Thyroid gland (tissue), 4 donors: ENCODE measurements at regions not wholly inside any gene's neighbourhood (a gene's known extent, or its start where the extent isn't known, plus 50 kb on each side); places are given as distances from the start of the nearest gene placed in this dataset.

ENCODE experiments used
- CTCF ChIP-seq, 6 experiments: fragments of 200-600 bp in 3 of 6; fragments of 450-650 bp in 3 of 6; sonication (generic) in 3 of 6; IDR thresholded peaks; one replicate each; pipeline ENCODE4 v1.5.1; 2016 to 2019; ENCODE audit warnings: antibody characterized with exemption in 6 of 6, mild to moderate bottlenecking in 2 of 6, inconsistent platforms in 1 of 6, moderate library complexity in 1 of 6
- POLR2A ChIP-seq, 2 donors: fragments of 450-650 bp; IDR thresholded peaks; one replicate each; pipeline ENCODE4 v1.6.1; 2017; ENCODE audit warnings: antibody characterized with exemption in 2 of 2, mild to moderate bottlenecking in 2 of 2, moderate library complexity in 1 of 2

GRCh38 chr10:124143721-124144120 lies 50.3 kb upstream of the CHST15 start:
- TF ChIP-seq CTCF (IDR thresholded peaks at IDR 0.05) = no peak
- TF ChIP-seq POLR2A (IDR thresholded peaks at IDR 0.05) = no peak
